ENCODE measurements at regions not wholly inside any gene's neighbourhood (a gene's known extent, or its start where the extent isn't known, plus 50 kb on each side); places are given as distances from the start of the nearest gene placed in this dataset.

GRCh38 chr13:34241332-34241731 is 423.4 kb downstream of the RFC3 start:
- DNase-seq (ENCODE audit: low spot score): no peak

- DNase-seq (ENCODE audit: low spot score): no peak
Observed at GRCh38 chr13:34243403-34243802, 425.5 kb downstream of the RFC3 start.

GRCh38 chr13:34246511-34246910 is 428.6 kb downstream of the RFC3 start:
- DNase-seq (ENCODE audit: low spot score): no peak

- no peak for DNase-seq (ENCODE audit: low spot score)
Observed at GRCh38 chr13:34247596-34247995, 429.6 kb downstream of the RFC3 start.

- no peak for DNase-seq (ENCODE audit: low spot score)
Observed at GRCh38 chr13:34249546-34250039, 431.6 kb downstream of the RFC3 start.

GRCh38 chr13:34250151-34250670 is 432.3 kb downstream of the RFC3 start:
- peak; percentile 93 for DNase-seq (ENCODE audit: low spot score)

- no peak for DNase-seq (ENCODE audit: low spot score)
Observed at GRCh38 chr13:34254366-34254765, 436.4 kb downstream of the RFC3 start.

GRCh38 chr13:34255711-34256110 is 437.8 kb downstream of the RFC3 start:
- DNase-seq (ENCODE audit: low spot score): no peak

- DNase-seq (ENCODE audit: low spot score): no peak
Observed at GRCh38 chr13:34256236-34256635, 438.3 kb downstream of the RFC3 start.

- peak; percentile 32 for DNase-seq (ENCODE audit: low spot score)
Observed at GRCh38 chr13:34257966-34258365, 440.0 kb downstream of the RFC3 start.

GRCh38 chr13:34258646-34259386 is 440.9 kb downstream of the RFC3 start:
- peak; percentile 60 for DNase-seq (ENCODE audit: low spot score)

- no peak for DNase-seq (ENCODE audit: low spot score)
Observed at GRCh38 chr13:34263681-34264080, 445.7 kb downstream of the RFC3 start.

GRCh38 chr13:34265046-34265679 is 447.2 kb downstream of the RFC3 start:
- DNase-seq (ENCODE audit: low spot score): no peak

- DNase-seq (ENCODE audit: low spot score): no peak
Observed at GRCh38 chr13:34276764-34277163, 458.8 kb downstream of the RFC3 start.

GRCh38 chr13:34277936-34278335 is 460.0 kb downstream of the RFC3 start:
- peak; percentile 80 for DNase-seq (ENCODE audit: low spot score)

GRCh38 chr13:34278780-34279179 is 460.8 kb downstream of the RFC3 start:
- peak; percentile 51 for DNase-seq (ENCODE audit: low spot score)

GRCh38 chr13:34290661-34291060 is 472.7 kb downstream of the RFC3 start:
- DNase-seq (ENCODE audit: low spot score): no peak

- peak; percentile 64 for DNase-seq (ENCODE audit: low spot score)
Observed at GRCh38 chr13:34294483-34295129, 476.7 kb downstream of the RFC3 start.

- no peak for DNase-seq (ENCODE audit: low spot score)
Observed at GRCh38 chr13:34300559-34300958, 482.6 kb downstream of the RFC3 start.

GRCh38 chr13:34302596-34302995 is 484.6 kb downstream of the RFC3 start:
- DNase-seq (ENCODE audit: low spot score): no peak

- DNase-seq (ENCODE audit: low spot score): no peak
Observed at GRCh38 chr13:34303346-34303745, 485.4 kb downstream of the RFC3 start.

- DNase-seq (ENCODE audit: low spot score): no peak
Observed at GRCh38 chr13:34307607-34308006, 489.7 kb downstream of the RFC3 start.
